ENCODE measurements at regions not wholly inside any gene's neighbourhood (a gene's known extent, or its start where the extent isn't known, plus 50 kb on each side); places are given as distances from the start of the nearest gene placed in this dataset.
A peak's percentile ranks its signal among the peaks of the same experiment; 100 is the strongest.

DNA sequence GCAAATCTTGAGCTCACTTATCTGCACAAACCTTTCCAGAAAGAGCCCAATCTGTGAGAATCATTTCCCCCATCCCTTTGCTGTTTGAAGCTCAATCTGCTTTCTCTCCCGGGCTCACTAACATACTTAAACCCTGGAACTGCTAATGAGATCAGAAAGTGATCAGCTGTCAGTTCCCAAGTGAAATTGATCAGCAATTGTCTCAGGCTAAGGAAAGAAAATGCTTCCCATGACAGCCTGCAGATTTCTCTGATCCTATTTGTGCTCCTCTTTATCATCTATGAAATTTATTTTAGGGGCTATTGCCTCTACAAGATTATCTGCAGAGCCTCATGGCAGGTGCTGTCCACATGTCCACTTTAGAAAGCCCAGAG is 239.0 kb upstream of the CXCR4 start:
- Histone ChIP-seq H3K4me3 (ENCODE audit: low read length) (no peak overlapping the region), H3K9ac (ENCODE audit: low read length) (no peak overlapping the region), H2AFZ (ENCODE audit: low read depth, low read length) (no peak overlapping the region), H3K79me2 (replicated peaks; ENCODE audit: insufficient read depth, low read length) (no peaks in the 10 kb centered on the region), H3K27ac (ENCODE audit: low read length) (no peak overlapping the region), H3K9me2 (ENCODE audit: insufficient read depth, low read length) (no peaks in the 10 kb centered on the region), H3K27me3 (ENCODE audit: insufficient read depth, low read depth, low read length) (no peaks in the 10 kb centered on the region), H3K36me3 (ENCODE audit: insufficient read depth, low read length) (no peaks in the 10 kb centered on the region), H3F3A (ENCODE audit: insufficient read depth, low read length, poor library complexity, severe bottlenecking) (no peaks in the 10 kb centered on the region), H3K4me2 (ENCODE audit: low read length) (no peak overlapping the region), H3K9me3 (ENCODE audit: low read length) (no peaks in the 10 kb centered on the region), H4K20me1 (ENCODE audit: insufficient read depth) (no peaks in the 10 kb centered on the region)
- TF ChIP-seq REST (IDR thresholded peaks at IDR 0.05; ENCODE audit: borderline replicate concordance) (peak; percentile 23), POLR2AphosphoS5 (IDR thresholded peaks at IDR 0.05) (no peak), EP300 (conservative IDR thresholded peaks at IDR 0.05; ENCODE audit: poor library complexity, severe bottlenecking) (no peak), RAD21 (conservative IDR thresholded peaks at IDR 0.05) (no peak)

DNA sequence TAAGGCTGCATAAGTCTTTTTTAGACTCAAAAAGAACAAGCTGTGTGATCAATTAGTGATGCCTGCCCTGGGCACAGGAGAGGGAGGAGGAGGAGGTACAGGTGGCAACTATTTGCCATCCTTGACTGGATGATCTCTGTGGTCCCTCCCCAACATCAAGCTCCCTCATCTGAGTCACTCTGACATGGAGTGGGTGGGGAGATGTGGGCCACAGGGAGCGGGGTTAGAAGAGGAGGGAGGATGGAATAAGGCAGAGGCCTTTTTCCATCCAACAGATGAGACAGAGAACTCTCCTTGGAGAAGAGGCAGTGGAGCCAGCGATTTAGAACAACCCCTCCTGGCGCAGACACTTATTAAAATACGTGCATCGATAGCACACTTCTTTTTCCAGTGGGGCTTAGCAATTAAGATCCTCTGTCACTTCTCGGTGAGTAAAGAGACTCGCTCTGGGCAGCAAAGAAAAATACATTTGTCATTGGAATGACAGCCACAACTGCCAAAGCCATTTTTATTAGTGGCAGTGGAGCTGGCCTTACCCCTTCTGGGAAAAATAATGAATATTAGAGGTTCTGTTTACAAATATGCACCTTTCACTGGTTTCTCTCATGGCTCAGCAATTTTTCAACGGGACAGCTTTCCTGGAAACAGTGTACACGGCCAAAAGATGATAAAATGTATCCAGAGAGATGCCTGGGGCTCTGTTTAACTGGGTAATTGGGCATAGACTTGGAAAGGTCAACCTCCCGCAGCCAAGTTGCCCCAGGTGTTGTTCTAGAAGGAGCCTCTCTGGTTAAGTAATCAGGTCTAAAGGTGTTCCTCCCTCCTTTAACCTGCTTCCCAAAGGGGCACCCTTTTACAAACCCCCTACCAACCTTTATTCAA is 238.4 kb upstream of the CXCR4 start:
- Histone ChIP-seq H3F3A (ENCODE audit: insufficient read depth, low read length, poor library complexity, severe bottlenecking) (no peaks in the 10 kb centered on the region), H3K9me3 (ENCODE audit: low read length) (no peaks in the 10 kb centered on the region), H3K27ac (ENCODE audit: low read length) (no peak overlapping the region), H3K79me2 (replicated peaks; ENCODE audit: insufficient read depth, low read length) (no peaks in the 10 kb centered on the region), H3K9me2 (ENCODE audit: insufficient read depth, low read length) (no peaks in the 10 kb centered on the region), H3K4me3 (ENCODE audit: low read length) (no peak overlapping the region), H3K27me3 (ENCODE audit: insufficient read depth, low read depth, low read length) (no peaks in the 10 kb centered on the region), H3K9ac (ENCODE audit: low read length) (no peak overlapping the region), H3K36me3 (ENCODE audit: insufficient read depth, low read length) (no peaks in the 10 kb centered on the region), H4K20me1 (ENCODE audit: insufficient read depth) (no peaks in the 10 kb centered on the region), H3K4me2 (ENCODE audit: low read length) (no peak overlapping the region), H2AFZ (ENCODE audit: low read depth, low read length) (no peak overlapping the region)
- TF ChIP-seq REST (IDR thresholded peaks at IDR 0.05; ENCODE audit: borderline replicate concordance) (no peak), SMC3 (conservative IDR thresholded peaks at IDR 0.05; ENCODE audit: poor library complexity) (no peak), RAD21 (conservative IDR thresholded peaks at IDR 0.05) (no peak), MXI1 (conservative IDR thresholded peaks at IDR 0.05; ENCODE audit: poor library complexity, severe bottlenecking) (no peak), TAF1 (IDR thresholded peaks at IDR 0.05; ENCODE audit: low read depth) (no peak), EP300 (conservative IDR thresholded peaks at IDR 0.05; ENCODE audit: poor library complexity, severe bottlenecking) (no peak), POLR2AphosphoS5 (IDR thresholded peaks at IDR 0.05) (no peak)
- TF ChIP-seq, protein P1, sequence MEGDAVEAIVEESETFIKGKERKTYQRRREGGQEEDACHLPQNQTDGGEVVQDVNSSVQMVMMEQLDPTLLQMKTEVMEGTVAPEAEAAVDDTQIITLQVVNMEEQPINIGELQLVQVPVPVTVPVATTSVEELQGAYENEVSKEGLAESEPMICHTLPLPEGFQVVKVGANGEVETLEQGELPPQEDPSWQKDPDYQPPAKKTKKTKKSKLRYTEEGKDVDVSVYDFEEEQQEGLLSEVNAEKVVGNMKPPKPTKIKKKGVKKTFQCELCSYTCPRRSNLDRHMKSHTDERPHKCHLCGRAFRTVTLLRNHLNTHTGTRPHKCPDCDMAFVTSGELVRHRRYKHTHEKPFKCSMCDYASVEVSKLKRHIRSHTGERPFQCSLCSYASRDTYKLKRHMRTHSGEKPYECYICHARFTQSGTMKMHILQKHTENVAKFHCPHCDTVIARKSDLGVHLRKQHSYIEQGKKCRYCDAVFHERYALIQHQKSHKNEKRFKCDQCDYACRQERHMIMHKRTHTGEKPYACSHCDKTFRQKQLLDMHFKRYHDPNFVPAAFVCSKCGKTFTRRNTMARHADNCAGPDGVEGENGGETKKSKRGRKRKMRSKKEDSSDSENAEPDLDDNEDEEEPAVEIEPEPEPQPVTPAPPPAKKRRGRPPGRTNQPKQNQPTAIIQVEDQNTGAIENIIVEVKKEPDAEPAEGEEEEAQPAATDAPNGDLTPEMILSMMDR (IDR thresholded peaks at IDR 0.05; ENCODE audit: poor library complexity, severe bottlenecking): no peak

Measured in neural cell (in vitro differentiated cells).